ENCODE measurements at regions not wholly inside any gene's neighbourhood (a gene's known extent, or its start where the extent isn't known, plus 50 kb on each side); places are given as distances from the start of the nearest gene placed in this dataset.

DNA sequence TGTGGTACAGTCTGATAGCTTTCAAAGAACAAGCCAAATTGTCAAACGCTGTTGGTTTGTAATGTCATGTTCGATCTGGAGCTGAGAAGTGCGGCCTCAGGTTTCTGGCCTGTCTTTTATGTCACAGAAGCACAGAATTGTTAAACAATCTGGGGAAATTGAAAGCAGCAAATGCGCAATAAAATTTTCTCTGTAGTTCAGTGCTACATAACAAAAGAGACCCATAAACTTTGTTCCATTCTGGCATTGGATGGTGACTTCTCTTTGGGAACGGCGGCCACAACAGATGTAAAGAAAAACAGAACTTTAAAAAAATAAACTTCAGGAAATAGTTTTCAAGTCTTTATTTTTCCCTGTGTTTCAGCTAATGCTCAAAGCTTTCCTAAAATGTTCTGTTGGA lies 106.9 kb downstream of the PRL start:
- TF ChIP-seq, protein P1, sequence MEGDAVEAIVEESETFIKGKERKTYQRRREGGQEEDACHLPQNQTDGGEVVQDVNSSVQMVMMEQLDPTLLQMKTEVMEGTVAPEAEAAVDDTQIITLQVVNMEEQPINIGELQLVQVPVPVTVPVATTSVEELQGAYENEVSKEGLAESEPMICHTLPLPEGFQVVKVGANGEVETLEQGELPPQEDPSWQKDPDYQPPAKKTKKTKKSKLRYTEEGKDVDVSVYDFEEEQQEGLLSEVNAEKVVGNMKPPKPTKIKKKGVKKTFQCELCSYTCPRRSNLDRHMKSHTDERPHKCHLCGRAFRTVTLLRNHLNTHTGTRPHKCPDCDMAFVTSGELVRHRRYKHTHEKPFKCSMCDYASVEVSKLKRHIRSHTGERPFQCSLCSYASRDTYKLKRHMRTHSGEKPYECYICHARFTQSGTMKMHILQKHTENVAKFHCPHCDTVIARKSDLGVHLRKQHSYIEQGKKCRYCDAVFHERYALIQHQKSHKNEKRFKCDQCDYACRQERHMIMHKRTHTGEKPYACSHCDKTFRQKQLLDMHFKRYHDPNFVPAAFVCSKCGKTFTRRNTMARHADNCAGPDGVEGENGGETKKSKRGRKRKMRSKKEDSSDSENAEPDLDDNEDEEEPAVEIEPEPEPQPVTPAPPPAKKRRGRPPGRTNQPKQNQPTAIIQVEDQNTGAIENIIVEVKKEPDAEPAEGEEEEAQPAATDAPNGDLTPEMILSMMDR (IDR thresholded peaks at IDR 0.05; ENCODE audit: extremely low read depth in 1 of 2, insufficient read depth in 1 of 2, low read depth in 1 of 2, low read length in 2 of 2): no peak
- TF ChIP-seq POLR2AphosphoS5 (IDR thresholded peaks at IDR 0.05; ENCODE audit: insufficient read depth, low read depth, low read length) (no peak), JUN (IDR thresholded peaks at IDR 0.05; ENCODE audit: borderline replicate concordance, insufficient read depth, insufficient read length, low read depth) (no peak), POLR2A (IDR thresholded peaks at IDR 0.05; ENCODE audit: low read depth, low read length) (no peak), EZH2 (IDR thresholded peaks at IDR 0.05; ENCODE audit: borderline replicate concordance, low read depth, low read length, severe bottlenecking) (no peak), FOS (IDR thresholded peaks at IDR 0.05; ENCODE audit: borderline replicate concordance, insufficient read depth, low read length) (no peak)

Data from endothelial cell of umbilical vein (primary cell).